ENCODE measurements at regions not wholly inside any gene's neighbourhood (a gene's known extent, or its start where the extent isn't known, plus 50 kb on each side); places are given as distances from the start of the nearest gene placed in this dataset.

DNA sequence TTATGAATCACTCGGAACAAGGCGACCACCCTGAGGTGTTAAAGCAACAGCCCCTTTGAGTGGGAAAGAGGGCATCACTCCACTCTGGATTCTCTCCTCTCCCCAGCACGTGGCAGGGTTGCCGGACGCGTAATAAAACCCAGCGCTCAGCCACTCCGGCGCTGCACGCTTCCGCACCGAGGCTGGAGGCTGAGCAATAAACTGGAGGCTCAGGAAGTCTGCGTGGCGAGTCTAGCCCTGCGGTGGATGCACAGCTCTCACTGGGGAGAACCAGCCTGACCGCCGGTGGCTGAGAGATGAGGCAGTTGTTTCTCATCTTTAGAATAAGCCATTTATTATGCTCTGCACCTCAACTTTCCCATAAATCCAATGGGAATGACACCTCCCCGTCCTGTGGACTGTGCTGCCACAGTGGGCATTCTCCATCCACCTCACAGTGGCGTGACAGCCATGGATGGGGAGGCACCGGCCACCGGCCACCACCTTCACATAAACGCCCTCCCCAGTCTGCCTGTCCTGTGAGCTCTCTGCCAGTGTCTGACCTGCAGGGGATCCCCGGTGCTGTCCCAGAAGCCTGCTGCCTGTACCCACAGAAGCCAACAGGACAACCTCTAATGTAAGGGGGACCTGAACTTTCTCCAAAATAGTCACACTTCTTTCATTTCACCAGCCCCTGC lies 64.2 kb upstream of the GGTLC1 start:
- Histone ChIP-seq H3K36me3 (ENCODE audit: control insufficient read depth, insufficient read depth, low read length) (no peaks in the 10 kb centered on the region), H3K27me3 (replicated peaks; ENCODE audit: control insufficient read depth, insufficient read depth, low read length) (no peaks in the 10 kb centered on the region; the same call in 1 of the 2 replicates), H3K4me3 (replicated peaks; ENCODE audit: low read depth, low read length) (no peak overlapping the region)
- no peak for DNase-seq (ENCODE audit: extremely low read depth, insufficient read length)
- TF ChIP-seq, protein P1, sequence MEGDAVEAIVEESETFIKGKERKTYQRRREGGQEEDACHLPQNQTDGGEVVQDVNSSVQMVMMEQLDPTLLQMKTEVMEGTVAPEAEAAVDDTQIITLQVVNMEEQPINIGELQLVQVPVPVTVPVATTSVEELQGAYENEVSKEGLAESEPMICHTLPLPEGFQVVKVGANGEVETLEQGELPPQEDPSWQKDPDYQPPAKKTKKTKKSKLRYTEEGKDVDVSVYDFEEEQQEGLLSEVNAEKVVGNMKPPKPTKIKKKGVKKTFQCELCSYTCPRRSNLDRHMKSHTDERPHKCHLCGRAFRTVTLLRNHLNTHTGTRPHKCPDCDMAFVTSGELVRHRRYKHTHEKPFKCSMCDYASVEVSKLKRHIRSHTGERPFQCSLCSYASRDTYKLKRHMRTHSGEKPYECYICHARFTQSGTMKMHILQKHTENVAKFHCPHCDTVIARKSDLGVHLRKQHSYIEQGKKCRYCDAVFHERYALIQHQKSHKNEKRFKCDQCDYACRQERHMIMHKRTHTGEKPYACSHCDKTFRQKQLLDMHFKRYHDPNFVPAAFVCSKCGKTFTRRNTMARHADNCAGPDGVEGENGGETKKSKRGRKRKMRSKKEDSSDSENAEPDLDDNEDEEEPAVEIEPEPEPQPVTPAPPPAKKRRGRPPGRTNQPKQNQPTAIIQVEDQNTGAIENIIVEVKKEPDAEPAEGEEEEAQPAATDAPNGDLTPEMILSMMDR (IDR thresholded peaks at IDR 0.05; ENCODE audit: insufficient read depth, low read length, poor library complexity, severe bottlenecking): no peak

DNA sequence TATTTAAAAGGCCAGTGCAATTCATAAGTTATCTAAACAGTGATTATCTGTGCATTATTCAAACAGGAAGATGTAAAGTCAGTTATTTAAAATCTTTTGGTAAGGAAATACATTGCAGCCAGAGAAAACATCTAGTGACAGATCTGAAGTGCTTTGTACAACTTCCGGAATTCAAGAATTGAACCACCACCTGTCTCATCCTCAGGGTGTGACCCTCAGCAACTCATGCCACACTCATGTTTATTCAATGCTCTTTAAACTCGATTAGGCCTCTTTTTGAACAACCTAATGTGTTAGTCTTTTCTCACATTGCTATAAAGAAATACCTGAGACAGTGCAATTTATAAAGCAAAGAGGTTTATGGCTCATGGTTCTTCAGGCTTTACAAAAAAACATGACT lies 62.6 kb upstream of the GGTLC1 start:
- H3K4me3 ChIP-seq (replicated peaks; ENCODE audit: low read depth, low read length): no peak overlapping the region
- DNase-seq (ENCODE audit: extremely low read depth, insufficient read length): no peak
- no peaks in the 10 kb centered on the region for H3K36me3 ChIP-seq (ENCODE audit: control insufficient read depth, insufficient read depth, low read length)
- TF ChIP-seq, protein P1 (IDR thresholded peaks at IDR 0.05; ENCODE audit: insufficient read depth, low read length, poor library complexity, severe bottlenecking): no peak
- H3K27me3 ChIP-seq (replicated peaks; ENCODE audit: control insufficient read depth, insufficient read depth, low read length): no peaks in the 10 kb centered on the region; the same call in 1 of the 2 replicates

DNA sequence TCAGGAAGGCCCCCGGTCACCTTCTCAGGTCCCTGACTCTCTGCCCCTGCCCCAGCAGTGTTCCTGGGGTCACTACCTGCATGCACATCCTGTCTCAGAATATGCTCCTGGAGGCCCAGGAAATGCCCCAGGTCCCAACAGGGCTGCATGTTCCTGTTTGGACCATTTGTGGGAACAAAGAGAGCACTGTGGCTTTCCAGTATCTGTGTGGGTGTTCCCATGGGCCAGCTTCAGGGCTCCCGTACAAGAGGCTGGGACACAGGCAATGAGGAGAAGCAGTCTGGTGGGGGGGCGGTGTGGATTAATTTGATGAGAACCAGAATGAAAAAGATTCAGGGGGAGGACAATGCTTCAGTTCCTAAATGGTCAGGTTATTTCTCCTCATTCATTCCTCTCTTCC lies 61.5 kb upstream of the GGTLC1 start:
- Histone ChIP-seq H3K27me3 (replicated peaks; ENCODE audit: control insufficient read depth, insufficient read depth, low read length) (peaks cover 2% of the 10 kb centered on the region), H3K4me3 (replicated peaks; ENCODE audit: low read depth, low read length) (no peak overlapping the region), H3K36me3 (ENCODE audit: control insufficient read depth, insufficient read depth, low read length) (no peaks in the 10 kb centered on the region)
- TF ChIP-seq, protein P1 (IDR thresholded peaks at IDR 0.05; ENCODE audit: insufficient read depth, low read length, poor library complexity, severe bottlenecking): no peak
- no peak for DNase-seq (ENCODE audit: extremely low read depth, insufficient read length)

DNA sequence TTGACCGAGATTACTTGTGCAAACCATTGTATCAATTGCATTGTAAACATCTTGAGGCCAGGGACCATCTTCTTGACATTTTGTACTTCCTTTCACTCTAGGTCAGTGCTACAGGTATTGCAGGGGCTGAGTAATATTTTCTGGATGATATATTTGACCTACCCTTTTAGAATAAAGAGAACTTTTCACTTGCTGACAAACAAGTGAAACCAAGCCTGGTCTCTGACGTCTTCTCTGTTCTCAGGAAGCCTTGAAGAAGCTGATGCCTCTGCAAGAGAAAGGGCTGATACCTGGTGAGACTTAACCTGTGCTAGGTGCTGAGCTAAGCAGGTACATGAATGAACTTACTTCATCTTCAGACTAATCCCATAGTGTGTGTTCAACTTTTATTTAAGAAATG lies 60.5 kb upstream of the GGTLC1 start:
- DNase-seq (ENCODE audit: extremely low read depth, insufficient read length): no peak
- TF ChIP-seq, protein P1 (IDR thresholded peaks at IDR 0.05; ENCODE audit: insufficient read depth, low read length, poor library complexity, severe bottlenecking): no peak
- Histone ChIP-seq H3K27me3 (replicated peaks; ENCODE audit: control insufficient read depth, insufficient read depth, low read length) (peaks cover 2% of the 10 kb centered on the region), H3K36me3 (ENCODE audit: control insufficient read depth, insufficient read depth, low read length) (no peaks in the 10 kb centered on the region), H3K4me3 (replicated peaks; ENCODE audit: low read depth, low read length) (no peak overlapping the region)

DNA sequence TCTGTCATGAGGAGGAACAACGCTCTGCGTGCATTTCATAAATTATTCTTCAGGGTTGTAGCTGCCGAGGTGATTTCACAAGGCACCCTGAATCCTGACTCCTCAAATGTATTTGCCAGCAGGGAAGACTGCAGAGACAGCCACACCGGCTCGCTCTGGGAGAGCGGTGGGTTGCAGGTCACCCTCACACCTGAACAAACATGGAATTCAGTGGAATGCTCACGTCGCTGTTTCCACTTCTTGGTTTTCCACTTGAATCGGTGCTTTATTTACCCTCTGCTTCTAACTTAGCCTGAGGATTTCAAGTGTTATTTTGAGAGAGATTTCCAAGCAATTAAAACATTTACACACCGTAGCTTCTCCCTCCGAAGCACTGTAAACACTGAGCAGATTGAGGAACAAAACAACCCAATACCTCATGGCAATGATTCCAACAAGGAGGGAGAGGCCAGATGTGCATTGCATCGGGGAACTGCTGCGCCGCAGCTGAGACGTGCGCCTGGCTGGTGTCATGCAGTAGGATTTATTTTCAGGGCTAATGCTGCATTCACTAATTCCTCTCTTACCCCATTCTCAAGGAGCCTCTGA lies 59.5 kb upstream of the GGTLC1 start:
- no peak overlapping the region for H3K4me3 ChIP-seq (replicated peaks; ENCODE audit: low read depth, low read length)

More for the DNA sequence above, 59.5 kb upstream of the GGTLC1 start:
- peaks cover 2% of the 10 kb centered on the region for H3K27me3 ChIP-seq (replicated peaks; ENCODE audit: control insufficient read depth, insufficient read depth, low read length)
- H3K36me3 ChIP-seq (ENCODE audit: control insufficient read depth, insufficient read depth, low read length): no peaks in the 10 kb centered on the region
- no peak for DNase-seq (ENCODE audit: extremely low read depth, insufficient read length)
- TF ChIP-seq, protein P1 (IDR thresholded peaks at IDR 0.05; ENCODE audit: insufficient read depth, low read length, poor library complexity, severe bottlenecking): no peak

Data from GM06990 (cell line).